B cell (primary cell): ENCODE measurements at regions not wholly inside any gene's neighbourhood (a gene's known extent, or its start where the extent isn't known, plus 50 kb on each side); places are given as distances from the start of the nearest gene placed in this dataset.

Experiments
- ATAC-seq: fragments of 200-7000 bp; cut with Tn5 transposase; one replicate; pipeline ENCODE4 v1.10.0; 2021; ENCODE audit warnings: low read depth, mild to moderate bottlenecking, moderate number of reproducible peaks, moderate library complexity
- CTCF ChIA-PET: fragments of 350-600 bp; sonication (Branson Sonifier 250); formaldehyde crosslinking; loops from one replicate; lab custom pipeline; 2021; ENCODE audit warnings: antibody characterized with exemption, inconsistent platforms; lab: Charles Lee
- POLR2A ChIA-PET: fragments of 350-600 bp; sonication (Branson Sonifier 250); formaldehyde crosslinking; loops from one replicate; lab custom pipeline; 2021; ENCODE audit warnings: antibody characterized with exemption; lab: Charles Lee
- DNase-seq: peaks from one replicate; pipeline ENCODE4 v3.0.0; 2013
- H2AFZ ChIP-seq: 2 replicates; pipeline ENCODE4 v1.6.1; 2012; ENCODE audit warnings: mild to moderate bottlenecking, low read depth, low read length; ENCODE audit not compliant: insufficient read depth, poor library complexity, severe bottlenecking
- H3K27ac ChIP-seq, 2 donors: 1 replicate in 1 of 2; 2 replicates in 1 of 2; pipeline ENCODE4 v1.5.1; 2012 to 2013; ENCODE audit warnings: low read length in 2 of 2, mild to moderate bottlenecking in 2 of 2, moderate library complexity in 1 of 2
- H3K27me3 ChIP-seq, 4 experiments: fragments of 200-600 bp in 1 of 4; sonication (generic) in 1 of 4; replicated peaks in 1 of 4; 1 replicate in 2 of 4; 2 replicates in 2 of 4; pipeline versions ENCODE4 v1.6.1 to v1.7.0; 2013 to 2016; ENCODE audit warnings: low read length in 3 of 4, mild to moderate bottlenecking in 2 of 4, mixed read lengths in 1 of 4, moderate library complexity in 1 of 4; ENCODE audit not compliant: insufficient read depth in 4 of 4, control insufficient read depth in 3 of 4; ENCODE audit errors: control extremely low read depth in 1 of 4
- H3K36me3 ChIP-seq, 2 experiments: replicated peaks in 1 of 2; 1 replicate in 1 of 2; 2 replicates in 1 of 2; pipeline versions ENCODE4 v1.6.1 to v1.7.1; 2013; ENCODE audit warnings: low read length in 1 of 2; ENCODE audit not compliant: insufficient read depth in 2 of 2, control insufficient read depth in 1 of 2; ENCODE audit errors: control extremely low read depth in 1 of 2, extremely low read depth in 1 of 2
- H3K4me1 ChIP-seq, 2 donors: fragments of 200-600 bp in 1 of 2; sonication (generic) in 1 of 2; 1 replicate in 1 of 2; 2 replicates in 1 of 2; pipeline versions ENCODE4 v1.5.1 to v1.6.1; 2013 to 2017; ENCODE audit warnings: low read length in 2 of 2; ENCODE audit not compliant: control insufficient read depth in 2 of 2, insufficient read depth in 2 of 2
- H3K4me2 ChIP-seq: replicated peaks from 2 replicates; pipeline ENCODE3; 2012; ENCODE audit warnings: mild to moderate bottlenecking, low read depth, low read length; ENCODE audit not compliant: poor library complexity, severe bottlenecking
- H3K4me3 ChIP-seq, 5 experiments: fragments of 200-600 bp in 1 of 5; sonication (generic) in 1 of 5; 1 replicate in 3 of 5; 2 replicates in 2 of 5; pipeline versions ENCODE4 v1.5.1 to v1.7.0; 2011 to 2016; ENCODE audit warnings: low read length in 4 of 5, mild to moderate bottlenecking in 4 of 5, low read depth in 2 of 5, control low read depth in 1 of 5, moderate library complexity in 1 of 5; ENCODE audit not compliant: insufficient read depth in 1 of 5; ENCODE audit errors: control extremely low read depth in 1 of 5, extremely low read depth in 1 of 5
- H3K79me2 ChIP-seq: fragments of 200-600 bp; sonication (generic); one replicate; pipeline ENCODE4 v1.6.0; 2016; ENCODE audit warnings: low read length; ENCODE audit not compliant: control insufficient read depth, insufficient read depth
- H3K9ac ChIP-seq: fragments of 200-600 bp; sonication (generic); 2 replicates; pipeline ENCODE4 v1.6.1; 2017; ENCODE audit warnings: mild to moderate bottlenecking, low read length, moderate library complexity
- H3K9me3 ChIP-seq, 3 donors: one replicate each; pipeline versions ENCODE4 v1.6.1 to v1.7.1; 2013; ENCODE audit warnings: low read length in 2 of 3; ENCODE audit not compliant: control insufficient read depth in 2 of 3, insufficient read depth in 1 of 3; ENCODE audit errors: control extremely low read depth in 1 of 3
- H4K20me1 ChIP-seq: 2 replicates; pipeline ENCODE4 v1.6.0; 2012; ENCODE audit warnings: mild to moderate bottlenecking, low read length; ENCODE audit not compliant: insufficient read depth, control insufficient read depth, poor library complexity, severe bottlenecking
- H3K27ac Mint-ChIP-seq: one replicate; pipeline ENCODE4 v1.8.0; 2021; ENCODE audit warnings: mixed read lengths
- H3K27me3 Mint-ChIP-seq: one replicate; pipeline ENCODE4 v1.8.0; 2021; ENCODE audit warnings: mixed read lengths
- H3K4me1 Mint-ChIP-seq: one replicate; pipeline ENCODE4 v1.8.0; 2021; ENCODE audit warnings: mixed read lengths
- H3K4me3 Mint-ChIP-seq: one replicate; pipeline ENCODE4 v1.8.0; 2021; ENCODE audit warnings: mixed read lengths
- H3K9me3 Mint-ChIP-seq: one replicate; pipeline ENCODE4 v1.8.0; 2022; ENCODE audit warnings: mixed read lengths; ENCODE audit not compliant: insufficient read depth
- CTCF ChIP-seq: fragments of 200-600 bp; IDR thresholded peaks from one replicate; pipeline ENCODE4 v1.8.0; 2022; ENCODE audit warnings: antibody characterized with exemption, mild to moderate bottlenecking
- EZH2 ChIP-seq: IDR thresholded peaks from 2 replicates; pipeline ENCODE4 v1.6.1; 2012; ENCODE audit warnings: borderline replicate concordance, low read depth, mild to moderate bottlenecking, moderate library complexity, low read length; ENCODE audit not compliant: insufficient read depth, poor library complexity, severe bottlenecking
- WGBS: methylation state at CpG from one replicate; pipeline ENCODE4 v1.1.5; 2013; ENCODE audit warnings: missing lambda C conversion rate; ENCODE audit not compliant: insufficient coverage; 5-methylcytosine and 5-hydroxymethylcytosine counted together
- intact Hi-C: fragments of 100-400 bp; cut with micrococcal nuclease; formaldehyde crosslinking; loops from one replicate; pipeline ENCODE4 v1.10.0; 2022

DNA sequence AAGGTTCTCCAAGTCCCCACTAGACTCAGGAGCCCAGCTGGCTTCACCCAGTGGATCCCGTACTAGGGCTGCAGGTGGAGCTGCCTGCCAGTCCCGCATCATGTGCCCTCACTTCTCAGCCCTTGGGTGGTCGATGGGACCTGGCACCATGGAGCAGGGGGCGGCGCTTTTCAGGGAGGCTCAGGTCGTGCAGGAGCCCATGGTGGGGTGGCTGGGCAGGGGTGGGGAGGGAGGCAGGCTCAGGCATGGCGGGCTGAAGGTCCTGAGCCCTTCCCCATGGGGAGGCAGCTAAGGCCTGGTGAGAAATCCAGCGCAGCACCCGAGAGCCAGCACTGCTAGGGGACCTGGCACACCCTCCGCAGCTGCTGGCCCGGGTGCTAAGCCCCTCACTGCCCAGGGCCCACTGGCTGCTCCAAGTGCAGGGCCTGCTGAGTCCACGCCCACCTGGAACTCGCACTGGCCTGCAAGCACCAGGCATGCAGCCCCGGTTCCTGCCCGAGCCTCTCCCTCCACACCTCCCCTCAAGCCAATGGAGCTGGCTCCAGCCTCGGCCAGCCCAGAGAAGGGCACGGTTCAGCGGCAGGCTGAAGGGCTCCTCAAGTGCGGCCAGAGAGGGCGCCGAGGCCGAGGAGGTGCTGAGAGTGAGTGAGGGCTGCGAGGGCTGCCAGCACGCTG is 72.7 kb upstream of the SLIT2 start:
- Histone ChIP-seq H3K4me2 (no peak overlapping the region), H4K20me1 (no peaks in the 10 kb centered on the region), H3K36me3 (no peaks in the 10 kb centered on the region), H3K79me2 (no peaks in the 10 kb centered on the region), H3K4me1 (no peaks in the 10 kb centered on the region), H3K27ac (no peak overlapping the region), H3K27me3 (no peaks in the 10 kb centered on the region), H3K9me3 (peaks cover 0 to 16% (median 0%) of the 10 kb centered on the region in 3 donors), H2AFZ (no peak overlapping the region), H3K9ac (no peak overlapping the region), H3K4me3 (no peak overlapping the region)
- DNase-seq = no peak
- ATAC-seq = no peak
- no peak overlapping the region for H3K27ac Mint-ChIP-seq
- no peak for TF ChIP-seq EZH2
- no peak for TF ChIP-seq CTCF
- 95% methylated on average over 23 of the region's 24 CpGs for WGBS
- H3K4me1 Mint-ChIP-seq = no peaks in the 10 kb centered on the region
- intact Hi-C loops = no loop called here
- H3K4me3 Mint-ChIP-seq = no peak overlapping the region
- H3K9me3 Mint-ChIP-seq = peaks cover 4% of the 10 kb centered on the region
- POLR2A ChIA-PET = no interaction called here
- H3K27me3 Mint-ChIP-seq = no peaks in the 10 kb centered on the region
- CTCF ChIA-PET = no interaction called here

- intact Hi-C loops = no loop called here
- no peak overlapping the region for H3K9ac ChIP-seq
- no peak overlapping the region for H2AFZ ChIP-seq
- H3K27ac Mint-ChIP-seq = no peak overlapping the region
- WGBS = no CpG with 5 or more reads among the region's 2 CpGs
- H3K79me2 ChIP-seq = no peaks in the 10 kb centered on the region
- H3K9me3 ChIP-seq = peaks cover 0 to 16% (median 0%) of the 10 kb centered on the region in 3 donors
- H3K4me3 Mint-ChIP-seq = no peak overlapping the region
- DNase-seq = no peak
- no peaks in the 10 kb centered on the region for H3K4me1 ChIP-seq
- H3K4me1 Mint-ChIP-seq = no peaks in the 10 kb centered on the region
- H3K36me3 ChIP-seq = no peaks in the 10 kb centered on the region
- TF ChIP-seq CTCF (no peak), EZH2 (no peak)
- no peaks in the 10 kb centered on the region for H3K27me3 ChIP-seq
- H4K20me1 ChIP-seq = no peaks in the 10 kb centered on the region
- H3K4me2 ChIP-seq = no peak overlapping the region
- no peaks in the 10 kb centered on the region for H3K27me3 Mint-ChIP-seq
- POLR2A ChIA-PET = no interaction called here
- CTCF ChIA-PET = no interaction called here
- peaks cover 4% of the 10 kb centered on the region for H3K9me3 Mint-ChIP-seq
- no peak overlapping the region for H3K4me3 ChIP-seq
- H3K27ac ChIP-seq = no peak overlapping the region
- no peak for ATAC-seq
Observed at GRCh38 chr4:20176881-20177280, 74.8 kb upstream of the SLIT2 start.
